Naive thymus-derived CD4-positive, alpha-beta T cell (primary cell): ENCODE measurements at regions not wholly inside any gene's neighbourhood (a gene's known extent, or its start where the extent isn't known, plus 50 kb on each side); places are given as distances from the start of the nearest gene placed in this dataset.

ENCODE experiments used
- ATAC-seq: fragments of 150-1000 bp; cut with Tn5 transposase; 2 replicates; pipeline ENCODE4 v1.10.0; 2021; ENCODE audit warnings: mild to moderate bottlenecking, moderate library complexity
- CTCF ChIA-PET: fragments of 350-600 bp; sonication (Branson Sonifier 250); formaldehyde crosslinking; loops from one replicate; lab custom pipeline; 2021; ENCODE audit warnings: antibody characterized with exemption; lab: Charles Lee
- POLR2A ChIA-PET: fragments of 350-600 bp; sonication (Branson Sonifier 250); formaldehyde crosslinking; loops from one replicate; lab custom pipeline; 2021; ENCODE audit warnings: antibody characterized with exemption, inconsistent platforms; lab: Charles Lee
- DNase-seq, 9 donors: peaks; one replicate each; pipeline versions ENCODE4 v3.0.0 to v3.0.0-alpha.2; 2020 to 2022; ENCODE audit warnings: mixed read lengths in 1 of 9
- H3K27ac ChIP-seq: one replicate; pipeline ENCODE4 v1.7.0; 2013; ENCODE audit warnings: mild to moderate bottlenecking, low read depth, low read length, moderate library complexity
- H3K27me3 ChIP-seq, 2 donors: one replicate each; pipeline ENCODE4 v1.7.0; 2013; ENCODE audit warnings: low read length in 2 of 2, mild to moderate bottlenecking in 2 of 2, moderate library complexity in 2 of 2; ENCODE audit not compliant: control insufficient read depth in 2 of 2, insufficient read depth in 2 of 2
- H3K36me3 ChIP-seq, 3 experiments: 1 replicate in 2 of 3; 2 replicates in 1 of 3; pipeline ENCODE4 v1.7.0; 2013; ENCODE audit warnings: low read length in 3 of 3, mild to moderate bottlenecking in 3 of 3, moderate library complexity in 1 of 3; ENCODE audit not compliant: insufficient read depth in 3 of 3, control insufficient read depth in 2 of 3
- H3K4me1 ChIP-seq, 2 donors: one replicate each; pipeline ENCODE4 v1.7.0; 2013; ENCODE audit warnings: low read length in 2 of 2, mild to moderate bottlenecking in 2 of 2, moderate library complexity in 1 of 2; ENCODE audit not compliant: control insufficient read depth in 2 of 2, insufficient read depth in 2 of 2
- H3K4me3 ChIP-seq: 2 replicates; pipeline ENCODE4 v1.7.0; 2013; ENCODE audit warnings: mild to moderate bottlenecking, low read length
- H3K9me3 ChIP-seq, 3 experiments: 1 replicate in 2 of 3; 2 replicates in 1 of 3; pipeline ENCODE4 v1.7.0; 2013; ENCODE audit warnings: low read length in 3 of 3; ENCODE audit not compliant: control insufficient read depth in 2 of 3
- H3K27ac Mint-ChIP-seq, 9 donors: one replicate each; pipeline ENCODE4 v1.8.0; 2020 to 2022; ENCODE audit warnings: mixed read lengths in 9 of 9, mild to moderate bottlenecking in 8 of 9, moderate library complexity in 5 of 9, inconsistent platforms in 2 of 9
- H3K27me3 Mint-ChIP-seq, 5 donors: one replicate each; pipeline ENCODE4 v1.8.0; 2021 to 2022; ENCODE audit warnings: mixed read lengths in 5 of 5, mild to moderate bottlenecking in 1 of 5
- H3K36me3 Mint-ChIP-seq, 5 donors: one replicate each; pipeline ENCODE4 v1.8.0; 2020 to 2022; ENCODE audit warnings: mixed read lengths in 5 of 5, mild to moderate bottlenecking in 3 of 5, inconsistent platforms in 1 of 5
- H3K4me1 Mint-ChIP-seq, 7 donors: one replicate each; pipeline ENCODE4 v1.8.0; 2020 to 2022; ENCODE audit warnings: mixed read lengths in 7 of 7, mild to moderate bottlenecking in 3 of 7, inconsistent platforms in 1 of 7
- H3K4me3 Mint-ChIP-seq, 10 donors: one replicate each; pipeline ENCODE4 v1.8.0; 2020 to 2022; ENCODE audit warnings: mild to moderate bottlenecking in 10 of 10, mixed read lengths in 10 of 10, moderate library complexity in 6 of 10, inconsistent platforms in 2 of 10
- H3K9me3 Mint-ChIP-seq, 11 donors: one replicate each; pipeline ENCODE4 v1.8.0; 2020 to 2022; ENCODE audit warnings: mixed read lengths in 11 of 11, mild to moderate bottlenecking in 4 of 11, inconsistent platforms in 1 of 11, moderate library complexity in 1 of 11
- intact Hi-C, 2 donors: fragments of 100-400 bp; cut with micrococcal nuclease; formaldehyde crosslinking; loops; one replicate each; pipeline ENCODE4 v1.15.1; 2023

GRCh38 chr22:42217752-42218280 is 52.6 kb downstream of the TCF20 start:
- Histone ChIP-seq H3K27ac (peak overlapping the region; percentile 17), H3K4me3 (no peak overlapping the region), H3K27me3 (no peaks in the 10 kb centered on the region), H3K9me3 (no peaks in the 10 kb centered on the region), H3K36me3 (peaks cover 0 to 25% (median 0%) of the 10 kb centered on the region in 3 experiments), H3K4me1 (peaks cover 17 to 21% of the 10 kb centered on the region in 2 donors)
- ATAC-seq (no peak), DNase-seq (no peak)
- intact Hi-C loops, result no loop called here
- Mint-ChIP-seq H3K9me3 (no peaks in the 10 kb centered on the region), H3K27ac (peak overlapping the region; percentile 3 to 80 (median 57)), H3K36me3 (peaks cover 8 to 29% (median 15%) of the 10 kb centered on the region in 5 donors), H3K4me3 (peak overlapping the region in 3 of 10 donors; percentile 6 to 58 (median 9)), H3K4me1 (peaks cover 41 to 70% (median 63%) of the 10 kb centered on the region in 7 donors), H3K27me3 (no peaks in the 10 kb centered on the region)
- ChIA-PET CTCF (interaction anchor here (0.7 kb wide), 1 partner anchor 32 kb away, joined by 3 read pairs; no protein-coding TSS in a partner anchor), POLR2A (interaction anchor here (0.7 to 1.3 kb wide), 2 partner anchors 14 to 16 kb away, joined by 3 to 5 read pairs; no protein-coding TSS in a partner anchor)

- DNase-seq (no peak), ATAC-seq (no peak)
- Mint-ChIP-seq H3K36me3 (peaks cover 8 to 30% (median 15%) of the 10 kb centered on the region in 5 donors), H3K4me3 (peak overlapping the region in 2 of 10 donors; percentile 27 to 58), H3K27ac (peak overlapping the region; percentile 29 to 83 (median 58)), H3K4me1 (peaks cover 35 to 65% (median 57%) of the 10 kb centered on the region in 7 donors), H3K27me3 (no peaks in the 10 kb centered on the region), H3K9me3 (no peaks in the 10 kb centered on the region)
- Histone ChIP-seq H3K4me3 (no peak overlapping the region), H3K27me3 (no peaks in the 10 kb centered on the region), H3K36me3 (peaks cover 0 to 31% (median under 1%) of the 10 kb centered on the region in 3 experiments), H3K4me1 (peaks cover 17 to 21% of the 10 kb centered on the region in 2 donors), H3K27ac (no peak overlapping the region), H3K9me3 (no peaks in the 10 kb centered on the region)
- CTCF ChIA-PET, result interaction anchor here (0.7 kb wide), 1 partner anchor 33 kb away, joined by 3 read pairs; no protein-coding TSS in a partner anchor
- intact Hi-C loops, result no loop called here
- POLR2A ChIA-PET, result interaction anchor here (0.7 to 1.3 kb wide), 2 partner anchors 14 to 16 kb away, joined by 3 to 5 read pairs; no protein-coding TSS in a partner anchor
Observed at GRCh38 chr22:42217019-42217751, 53.3 kb downstream of the TCF20 start.

GRCh38 chr22:42214633-42215415 is 55.6 kb downstream of the TCF20 start:
- Histone ChIP-seq H3K4me1 (peaks cover 12 to 17% of the 10 kb centered on the region in 2 donors), H3K36me3 (peaks cover 4 to 55% (median 11%) of the 10 kb centered on the region in 3 experiments), H3K27me3 (no peaks in the 10 kb centered on the region), H3K9me3 (no peaks in the 10 kb centered on the region), H3K27ac (no peak overlapping the region), H3K4me3 (no peak overlapping the region)
- intact Hi-C loops, result no loop called here
- no peaks in the 10 kb centered on the region for H3K9me3 Mint-ChIP-seq
- peaks cover 15 to 50% (median 29%) of the 10 kb centered on the region in 5 donors for H3K36me3 Mint-ChIP-seq
- peak overlapping the region in 5 of 9 donors; percentile 25 to 63 (median 51) for H3K27ac Mint-ChIP-seq
- H3K4me1 Mint-ChIP-seq, result peaks cover 33 to 65% (median 51%) of the 10 kb centered on the region in 7 donors
- ChIA-PET CTCF (no interaction called here), POLR2A (interaction anchor here (0.7 kb wide), 1 partner anchor 41 kb away, joined by 6 read pairs; no protein-coding TSS in a partner anchor)
- ATAC-seq, result no peak
- no peak for DNase-seq
- no peak overlapping the region for H3K4me3 Mint-ChIP-seq
- H3K27me3 Mint-ChIP-seq, result no peaks in the 10 kb centered on the region

- ChIA-PET POLR2A (interaction anchor here (0.6 kb wide), 1 partner anchor 30 kb away, joined by 4 read pairs; no protein-coding TSS in a partner anchor), CTCF (interaction anchor here (0.7 to 1.0 kb wide), 2 partner anchors 38 to 54 kb away, joined by 3 read pairs; no protein-coding TSS in a partner anchor)
- peaks cover 36 to 74% (median 70%) of the 10 kb centered on the region in 7 donors for H3K4me1 Mint-ChIP-seq
- H3K9me3 Mint-ChIP-seq, result no peaks in the 10 kb centered on the region
- H3K4me3 Mint-ChIP-seq, result peak overlapping the region in 4 of 10 donors; percentile 1 to 36 (median 8)
- Histone ChIP-seq H3K27ac (no peak overlapping the region), H3K27me3 (no peaks in the 10 kb centered on the region), H3K4me3 (no peak overlapping the region), H3K9me3 (no peaks in the 10 kb centered on the region), H3K4me1 (peaks cover 6 to 16% of the 10 kb centered on the region in 2 donors), H3K36me3 (peaks cover 4 to 43% (median 11%) of the 10 kb centered on the region in 3 experiments)
- DNase-seq (no peak), ATAC-seq (no peak)
- no peaks in the 10 kb centered on the region for H3K27me3 Mint-ChIP-seq
- H3K27ac Mint-ChIP-seq, result peak overlapping the region in 3 of 9 donors; percentile 0 to 33 (median 28)
- H3K36me3 Mint-ChIP-seq, result peaks cover 15 to 66% (median 32%) of the 10 kb centered on the region in 5 donors
- intact Hi-C loops, result no loop called here
Observed at GRCh38 chr22:42208362-42208761, 62.1 kb downstream of the TCF20 start.

- peak overlapping the region in 3 of 9 donors; percentile 16 to 32 (median 28) for H3K27ac Mint-ChIP-seq
- H3K27me3 Mint-ChIP-seq, result no peaks in the 10 kb centered on the region
- intact Hi-C loops, result no loop called here
- H3K4me3 Mint-ChIP-seq, result peak overlapping the region in 1 of 10 donors; percentile 19
- DNase-seq, result no peak
- H3K36me3 ChIP-seq, result peaks cover 4 to 39% (median 11%) of the 10 kb centered on the region in 3 experiments
- no peak overlapping the region for H3K27ac ChIP-seq
- ChIA-PET CTCF (interaction anchor here (0.7 to 1.0 kb wide), 2 partner anchors 38 to 54 kb away, joined by 3 read pairs; no protein-coding TSS in a partner anchor), POLR2A (interaction anchor here (0.6 kb wide), 1 partner anchor 30 kb away, joined by 4 read pairs; no protein-coding TSS in a partner anchor)
- H3K4me1 ChIP-seq, result peaks cover 8 to 20% of the 10 kb centered on the region in 2 donors
- no peaks in the 10 kb centered on the region for H3K9me3 Mint-ChIP-seq
- H3K9me3 ChIP-seq, result no peaks in the 10 kb centered on the region
- H3K4me3 ChIP-seq, result no peak overlapping the region
- ATAC-seq, result no peak
- no peaks in the 10 kb centered on the region for H3K27me3 ChIP-seq
- peaks cover 41 to 78% (median 74%) of the 10 kb centered on the region in 7 donors for H3K4me1 Mint-ChIP-seq
- peaks cover 13 to 61% (median 30%) of the 10 kb centered on the region in 5 donors for H3K36me3 Mint-ChIP-seq
Observed at GRCh38 chr22:42207918-42208317, 62.5 kb downstream of the TCF20 start.

GRCh38 chr22:42203609-42204008 is 66.8 kb downstream of the TCF20 start:
- Mint-ChIP-seq H3K4me3 (peak overlapping the region in 6 of 10 donors; percentile 9 to 60 (median 50)), H3K36me3 (peaks cover 4 to 43% (median 34%) of the 10 kb centered on the region in 5 donors), H3K9me3 (no peaks in the 10 kb centered on the region), H3K27ac (peak overlapping the region in 5 of 9 donors; percentile 2 to 81 (median 49)), H3K27me3 (no peaks in the 10 kb centered on the region), H3K4me1 (peaks cover 52 to 88% (median 80%) of the 10 kb centered on the region in 7 donors)
- Histone ChIP-seq H3K9me3 (no peaks in the 10 kb centered on the region), H3K4me3 (no peak overlapping the region), H3K4me1 (peaks cover 19 to 33% of the 10 kb centered on the region in 2 donors), H3K36me3 (peaks cover 0 to 24% (median 0%) of the 10 kb centered on the region in 3 experiments), H3K27ac (no peak overlapping the region), H3K27me3 (no peaks in the 10 kb centered on the region)
- ChIA-PET POLR2A (no interaction called here), CTCF (no interaction called here)
- ATAC-seq (no peak), DNase-seq (no peak)
- intact Hi-C loops, result loop anchor here in 1 of 2 donors (5.0 kb wide), 1 partner anchor 111 kb away; the partner anchor contains the start of gene NDUFA6
